ENCODE measurements at regions not wholly inside any gene's neighbourhood (a gene's known extent, or its start where the extent isn't known, plus 50 kb on each side); places are given as distances from the start of the nearest gene placed in this dataset.

DNA sequence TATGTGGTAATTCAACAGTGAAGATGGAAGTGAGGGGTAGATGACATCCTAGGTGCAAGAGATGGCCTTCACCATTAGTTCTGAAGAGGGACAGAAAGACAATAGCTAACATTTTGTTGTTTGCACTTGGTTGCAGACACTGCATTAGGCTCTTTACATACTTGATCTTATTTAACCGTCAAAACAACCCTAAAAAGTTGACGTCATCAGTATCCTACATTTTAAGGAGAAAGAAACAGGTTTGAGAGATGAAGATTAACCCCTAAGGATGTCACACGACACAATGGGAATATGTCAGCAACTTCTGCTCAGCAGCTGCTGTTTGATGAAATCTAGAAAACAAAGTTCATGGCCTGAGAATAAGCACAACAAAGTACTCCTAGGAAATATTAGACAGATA, 72.6 kb upstream of the MC3R start:
- Histone ChIP-seq H3K36me3 (ENCODE audit: control insufficient read depth, insufficient read depth, low read length) (no peaks in the 10 kb centered on the region), H3K4me3 (ENCODE audit: low read depth, low read length) (no peak overlapping the region), H3K27me3 (ENCODE audit: control insufficient read depth, insufficient read depth, low read length) (no peaks in the 10 kb centered on the region)
- TF ChIP-seq, protein P1, sequence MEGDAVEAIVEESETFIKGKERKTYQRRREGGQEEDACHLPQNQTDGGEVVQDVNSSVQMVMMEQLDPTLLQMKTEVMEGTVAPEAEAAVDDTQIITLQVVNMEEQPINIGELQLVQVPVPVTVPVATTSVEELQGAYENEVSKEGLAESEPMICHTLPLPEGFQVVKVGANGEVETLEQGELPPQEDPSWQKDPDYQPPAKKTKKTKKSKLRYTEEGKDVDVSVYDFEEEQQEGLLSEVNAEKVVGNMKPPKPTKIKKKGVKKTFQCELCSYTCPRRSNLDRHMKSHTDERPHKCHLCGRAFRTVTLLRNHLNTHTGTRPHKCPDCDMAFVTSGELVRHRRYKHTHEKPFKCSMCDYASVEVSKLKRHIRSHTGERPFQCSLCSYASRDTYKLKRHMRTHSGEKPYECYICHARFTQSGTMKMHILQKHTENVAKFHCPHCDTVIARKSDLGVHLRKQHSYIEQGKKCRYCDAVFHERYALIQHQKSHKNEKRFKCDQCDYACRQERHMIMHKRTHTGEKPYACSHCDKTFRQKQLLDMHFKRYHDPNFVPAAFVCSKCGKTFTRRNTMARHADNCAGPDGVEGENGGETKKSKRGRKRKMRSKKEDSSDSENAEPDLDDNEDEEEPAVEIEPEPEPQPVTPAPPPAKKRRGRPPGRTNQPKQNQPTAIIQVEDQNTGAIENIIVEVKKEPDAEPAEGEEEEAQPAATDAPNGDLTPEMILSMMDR (IDR thresholded peaks at IDR 0.05; ENCODE audit: insufficient read depth, low read length, poor library complexity, severe bottlenecking): no peak
- no peak for DNase-seq (ENCODE audit: low read depth)

DNA sequence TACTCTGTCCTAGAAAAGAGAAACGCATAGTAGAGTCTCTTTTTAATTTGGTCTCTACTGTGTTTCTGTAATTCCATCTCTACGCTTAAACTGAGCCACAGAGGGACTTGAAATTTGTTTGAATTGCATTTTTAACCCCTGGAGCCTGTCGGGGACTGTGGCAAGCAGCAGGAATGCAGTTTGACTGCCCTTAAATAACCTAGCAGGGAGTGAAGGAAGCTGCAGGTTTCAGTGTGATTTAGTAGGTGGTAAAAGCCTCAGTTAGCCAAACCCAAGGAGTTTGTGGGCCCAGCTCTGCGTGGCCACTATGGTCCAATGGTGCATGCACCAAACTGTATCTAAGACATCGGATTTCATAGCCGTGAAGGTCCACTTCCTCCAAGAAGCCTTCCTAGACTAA, 70.3 kb upstream of the MC3R start:
- TF ChIP-seq, protein P1 (IDR thresholded peaks at IDR 0.05; ENCODE audit: insufficient read depth, low read length, poor library complexity, severe bottlenecking): no peak
- H3K4me3 ChIP-seq (ENCODE audit: low read depth, low read length): no peak overlapping the region
- no peaks in the 10 kb centered on the region for H3K27me3 ChIP-seq (ENCODE audit: control insufficient read depth, insufficient read depth, low read length)
- DNase-seq (ENCODE audit: low read depth): no peak
- no peaks in the 10 kb centered on the region for H3K36me3 ChIP-seq (ENCODE audit: control insufficient read depth, insufficient read depth, low read length)

DNA sequence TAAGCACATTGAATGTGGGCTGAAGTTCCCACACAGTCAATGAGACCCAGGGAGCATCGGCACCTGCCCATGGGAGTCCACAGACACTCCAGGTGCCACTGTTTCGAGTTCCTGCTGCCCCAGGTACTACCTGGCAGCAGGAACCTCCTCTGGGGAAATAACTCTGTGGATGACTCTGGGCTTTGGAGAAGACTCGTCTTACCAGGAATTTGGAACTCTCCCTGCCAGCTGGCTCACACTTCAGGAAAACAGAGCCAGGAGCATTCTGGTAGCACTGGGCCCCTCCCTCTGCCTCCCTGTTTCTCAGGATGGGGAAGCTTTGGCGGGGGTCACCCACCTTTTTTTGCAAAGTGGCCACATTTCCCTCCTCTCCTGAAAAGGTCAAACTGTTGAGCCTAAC, 69.5 kb upstream of the MC3R start:
- DNase-seq (ENCODE audit: low read depth): no peak
- H3K36me3 ChIP-seq (ENCODE audit: control insufficient read depth, insufficient read depth, low read length): no peaks in the 10 kb centered on the region
- H3K27me3 ChIP-seq (ENCODE audit: control insufficient read depth, insufficient read depth, low read length): no peaks in the 10 kb centered on the region
- TF ChIP-seq, protein P1 (IDR thresholded peaks at IDR 0.05; ENCODE audit: insufficient read depth, low read length, poor library complexity, severe bottlenecking): no peak
- no peak overlapping the region for H3K4me3 ChIP-seq (ENCODE audit: low read depth, low read length)

DNA sequence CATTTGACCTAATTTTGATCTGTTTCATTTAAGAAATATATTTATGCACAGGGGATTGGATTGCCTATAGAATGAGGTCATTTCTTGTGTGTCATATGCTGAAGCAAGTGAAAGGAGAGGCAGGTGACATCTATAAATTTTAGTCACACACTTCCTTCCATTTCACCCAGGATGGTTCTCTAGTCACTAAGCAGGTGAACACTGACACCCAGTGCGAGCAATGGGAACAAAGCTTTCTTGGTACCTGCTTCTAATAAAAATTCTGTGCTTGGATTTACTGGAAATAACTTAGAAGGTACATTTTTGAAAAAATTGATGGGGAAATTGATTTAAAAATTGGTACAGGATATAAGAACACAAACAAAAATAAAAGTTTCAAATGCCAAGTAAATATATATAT, 66.9 kb upstream of the MC3R start:
- Histone ChIP-seq H3K36me3 (ENCODE audit: control insufficient read depth, insufficient read depth, low read length) (no peaks in the 10 kb centered on the region), H3K27me3 (ENCODE audit: control insufficient read depth, insufficient read depth, low read length) (no peaks in the 10 kb centered on the region)
- TF ChIP-seq, protein P1 (IDR thresholded peaks at IDR 0.05; ENCODE audit: insufficient read depth, low read length, poor library complexity, severe bottlenecking): peak; percentile 25

DNA sequence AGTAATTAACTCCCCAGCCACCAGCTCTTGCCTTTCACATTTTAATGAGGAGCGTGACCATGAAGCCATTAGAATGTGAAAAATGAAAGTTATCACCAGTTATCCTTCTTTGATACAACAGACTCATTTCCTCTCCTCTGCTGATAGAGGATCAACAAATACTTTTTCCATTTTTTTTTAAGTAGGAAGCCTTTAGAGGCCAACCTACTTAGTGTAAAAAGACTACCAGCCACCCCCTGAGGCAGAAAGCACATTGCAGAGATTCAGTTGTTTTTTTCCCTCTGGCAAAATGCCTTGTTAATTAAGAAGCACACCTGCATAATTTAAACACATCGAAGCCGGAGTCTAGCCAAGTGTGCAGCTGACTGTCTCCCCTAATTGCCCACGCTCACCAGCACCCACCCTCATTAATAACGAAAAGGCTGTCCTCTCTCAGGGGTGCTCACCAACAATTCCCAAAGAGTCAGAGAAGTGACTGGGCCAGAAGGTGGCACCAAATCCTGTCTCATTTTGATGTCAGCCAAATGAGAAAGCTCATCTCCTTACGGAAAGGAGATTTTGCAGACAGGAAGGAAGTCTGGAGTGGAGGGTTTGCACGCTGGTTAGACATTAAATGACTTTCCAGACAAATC, 60.9 kb upstream of the MC3R start:
- H3K4me3 ChIP-seq (ENCODE audit: low read depth, low read length): no peak overlapping the region
- DNase-seq (ENCODE audit: low read depth): no peak
- no peaks in the 10 kb centered on the region for H3K27me3 ChIP-seq (ENCODE audit: control insufficient read depth, insufficient read depth, low read length)

More for the DNA sequence above, 66.9 kb upstream of the MC3R start:
- no peak overlapping the region for H3K4me3 ChIP-seq (ENCODE audit: low read depth, low read length)
- DNase-seq (ENCODE audit: low read depth): no peak

More for the DNA sequence above, 60.9 kb upstream of the MC3R start:
- H3K36me3 ChIP-seq (ENCODE audit: control insufficient read depth, insufficient read depth, low read length): no peaks in the 10 kb centered on the region
- TF ChIP-seq, protein P1 (IDR thresholded peaks at IDR 0.05; ENCODE audit: insufficient read depth, low read length, poor library complexity, severe bottlenecking): no peak
